AG04449 (cell line): ENCODE measurements at regions not wholly inside any gene's neighbourhood (a gene's known extent, or its start where the extent isn't known, plus 50 kb on each side); places are given as distances from the start of the nearest gene placed in this dataset.

Source experiments
- CTCF ChIA-PET: fragments of 350-600 bp; formaldehyde crosslinking; extraction: SDS; loops from one replicate; lab custom pipeline; 2021; ENCODE audit warnings: antibody characterized with exemption; lab: Yijun Ruan, JAX
- POLR2A ChIA-PET: fragments of 400-600, 350-600 bp; formaldehyde crosslinking; extraction: SDS; loops from one replicate; lab custom pipeline; 2020; ENCODE audit warnings: antibody characterized with exemption, inconsistent platforms; lab: Yijun Ruan, JAX
- DNase-seq: peaks from one replicate; pipeline ENCODE4 v3.0.0-alpha.2; 2010; ENCODE audit warnings: low read depth, low spot score
- H3K4me3 ChIP-seq: 2 replicates; pipeline ENCODE4 v1.5.1; 2011; ENCODE audit warnings: low read depth, mild to moderate bottlenecking, control low read depth, low read length
- TF ChIP-seq, protein P1 (sequence below): IDR thresholded peaks from one replicate; pipeline ENCODE4 v1.5.1; 2011; ENCODE audit warnings: mild to moderate bottlenecking, moderate library complexity, low read length, control low read depth, inconsistent platforms; ENCODE audit not compliant: insufficient read depth; ENCODE audit errors: missing control alignments

DNA sequence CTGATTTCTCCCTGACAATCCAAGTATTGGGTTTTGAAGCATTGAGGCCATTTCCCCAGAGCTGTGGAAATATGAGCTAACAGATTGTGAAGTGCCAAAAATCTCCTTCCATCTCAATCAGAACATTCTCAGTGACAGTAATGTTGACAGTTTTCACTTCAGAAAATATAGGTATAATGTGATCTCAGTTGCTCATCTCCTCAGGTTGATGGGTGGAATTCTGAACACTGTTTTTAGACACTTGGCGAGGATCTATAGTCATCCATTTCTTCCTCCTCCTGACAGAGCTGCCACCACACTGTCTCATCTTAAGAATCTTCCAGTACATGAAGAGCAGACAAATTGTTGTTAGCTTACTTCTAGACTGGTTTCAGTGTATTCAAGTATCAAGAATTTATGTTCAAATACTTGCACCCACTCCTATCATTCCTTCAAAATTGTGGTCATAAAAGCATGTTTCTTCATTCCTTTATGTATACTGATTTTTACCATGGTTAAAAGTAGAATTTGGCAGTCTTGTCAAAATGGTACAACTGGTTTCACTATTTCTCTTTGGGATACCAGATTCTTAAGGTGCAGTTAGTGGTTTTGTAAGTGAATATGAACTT is 199.7 kb upstream of the TLE4 start:
- DNase-seq = peak; percentile 58
- ChIA-PET CTCF (interaction anchor here (1.0 kb wide), 1 partner anchor 11 kb away, joined by 3 read pairs; no protein-coding TSS in a partner anchor), POLR2A (no interaction called here)
- TF ChIP-seq, protein P1, sequence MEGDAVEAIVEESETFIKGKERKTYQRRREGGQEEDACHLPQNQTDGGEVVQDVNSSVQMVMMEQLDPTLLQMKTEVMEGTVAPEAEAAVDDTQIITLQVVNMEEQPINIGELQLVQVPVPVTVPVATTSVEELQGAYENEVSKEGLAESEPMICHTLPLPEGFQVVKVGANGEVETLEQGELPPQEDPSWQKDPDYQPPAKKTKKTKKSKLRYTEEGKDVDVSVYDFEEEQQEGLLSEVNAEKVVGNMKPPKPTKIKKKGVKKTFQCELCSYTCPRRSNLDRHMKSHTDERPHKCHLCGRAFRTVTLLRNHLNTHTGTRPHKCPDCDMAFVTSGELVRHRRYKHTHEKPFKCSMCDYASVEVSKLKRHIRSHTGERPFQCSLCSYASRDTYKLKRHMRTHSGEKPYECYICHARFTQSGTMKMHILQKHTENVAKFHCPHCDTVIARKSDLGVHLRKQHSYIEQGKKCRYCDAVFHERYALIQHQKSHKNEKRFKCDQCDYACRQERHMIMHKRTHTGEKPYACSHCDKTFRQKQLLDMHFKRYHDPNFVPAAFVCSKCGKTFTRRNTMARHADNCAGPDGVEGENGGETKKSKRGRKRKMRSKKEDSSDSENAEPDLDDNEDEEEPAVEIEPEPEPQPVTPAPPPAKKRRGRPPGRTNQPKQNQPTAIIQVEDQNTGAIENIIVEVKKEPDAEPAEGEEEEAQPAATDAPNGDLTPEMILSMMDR = no peak
- H3K4me3 ChIP-seq = no peak overlapping the region

DNA sequence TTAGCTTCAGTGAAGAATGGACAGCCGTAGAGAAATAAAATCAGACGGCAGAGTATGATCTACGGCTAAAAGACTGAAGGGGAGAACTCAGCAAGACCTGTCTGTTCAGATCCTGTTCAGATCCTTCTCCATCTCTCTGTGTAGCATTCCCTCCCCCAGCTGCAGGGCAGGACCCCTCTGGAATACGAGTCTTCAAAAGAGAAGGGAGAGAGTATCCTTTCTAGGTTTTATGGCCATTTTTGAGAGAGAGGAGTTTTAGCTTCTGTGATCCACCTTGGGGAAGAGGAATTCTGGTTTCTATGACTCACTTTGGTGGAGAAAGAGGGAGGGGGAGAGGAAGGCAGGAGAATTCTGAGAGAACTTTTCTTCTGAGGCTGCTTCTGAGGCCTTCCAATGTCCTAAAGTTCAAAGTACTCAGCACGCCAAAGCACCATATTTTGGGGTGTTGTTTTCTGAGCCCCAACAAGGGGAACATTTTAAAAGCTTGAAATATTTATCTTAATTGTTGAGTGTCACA is 194.4 kb upstream of the TLE4 start:
- DNase-seq = no peak
- ChIA-PET CTCF (interaction anchor here (0.7 to 1.6 kb wide), 3 partner anchors 16 to 247 kb away, joined by 3 to 6 read pairs (median 3); no protein-coding TSS in a partner anchor), POLR2A (no interaction called here)
- TF ChIP-seq, protein P1 = no peak
- H3K4me3 ChIP-seq = no peak overlapping the region

DNA sequence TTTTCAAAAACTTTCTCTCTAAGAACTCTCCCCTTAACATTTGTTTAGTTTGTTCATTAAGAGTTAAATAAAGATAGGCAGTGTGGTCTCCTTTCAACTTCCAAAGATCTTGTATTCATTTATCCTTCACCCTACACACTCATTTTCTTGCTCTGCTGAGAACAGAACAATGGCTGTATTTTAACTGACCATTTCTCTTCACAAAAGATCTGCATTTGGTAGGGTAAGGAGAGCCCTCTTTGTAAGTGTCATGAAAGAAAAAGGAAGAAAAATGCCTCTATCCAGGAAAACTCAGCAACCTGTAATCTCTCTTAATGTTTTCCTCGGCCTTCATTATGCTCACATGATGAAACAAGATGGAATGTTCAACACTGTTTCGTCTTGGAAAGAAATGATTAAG is 193.7 kb upstream of the TLE4 start:
- POLR2A ChIA-PET = no interaction called here
- CTCF ChIA-PET = interaction anchor here (1.2 to 1.6 kb wide), 2 partner anchors 17 to 23 kb away, joined by 3 to 6 read pairs; no protein-coding TSS in a partner anchor
- no peak overlapping the region for H3K4me3 ChIP-seq
- TF ChIP-seq, protein P1 = no peak
- no peak for DNase-seq

DNA sequence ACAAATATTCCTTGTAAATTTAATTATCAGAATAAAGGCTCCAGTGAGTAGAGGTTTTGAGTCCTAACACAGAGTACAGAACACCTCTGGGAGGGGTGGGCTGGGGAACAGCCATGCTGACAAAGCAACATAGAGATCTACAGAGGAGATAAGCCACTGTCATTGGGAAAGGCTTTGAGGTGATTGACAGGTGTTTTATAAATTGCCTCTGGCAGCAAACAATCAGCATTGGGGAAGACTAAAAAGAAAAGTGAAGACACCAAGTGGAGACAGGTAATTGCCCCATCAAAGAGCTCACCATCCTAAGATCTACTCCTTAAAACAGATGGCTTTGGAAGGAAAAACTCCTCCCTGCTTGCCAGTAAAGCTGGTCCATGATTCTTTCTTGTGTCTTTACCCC is 189.7 kb upstream of the TLE4 start:
- CTCF ChIA-PET = no interaction called here
- DNase-seq = no peak
- TF ChIP-seq, protein P1 = no peak
- POLR2A ChIA-PET = no interaction called here
- H3K4me3 ChIP-seq = no peak overlapping the region

DNA sequence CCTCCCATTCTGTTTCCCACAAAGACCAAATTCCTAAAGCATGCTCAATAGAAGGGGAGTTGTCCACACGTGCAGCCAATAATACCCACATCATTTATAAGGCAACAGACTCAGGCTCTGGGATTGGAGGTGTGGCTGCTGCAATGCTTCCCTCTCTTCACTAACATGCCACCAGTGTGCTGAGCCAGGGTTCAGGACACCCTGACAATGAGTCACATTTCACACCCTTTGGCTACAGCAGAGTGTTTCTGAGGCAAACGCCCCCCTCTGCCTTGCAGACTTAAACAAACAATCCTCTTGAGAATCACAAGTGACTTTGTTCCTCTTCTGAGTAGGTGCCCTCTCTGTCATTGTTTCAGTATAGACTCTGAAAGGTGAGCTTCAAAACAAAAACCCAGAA is 189.3 kb upstream of the TLE4 start:
- POLR2A ChIA-PET = no interaction called here
- CTCF ChIA-PET = no interaction called here
- no peak overlapping the region for H3K4me3 ChIP-seq

DNA sequence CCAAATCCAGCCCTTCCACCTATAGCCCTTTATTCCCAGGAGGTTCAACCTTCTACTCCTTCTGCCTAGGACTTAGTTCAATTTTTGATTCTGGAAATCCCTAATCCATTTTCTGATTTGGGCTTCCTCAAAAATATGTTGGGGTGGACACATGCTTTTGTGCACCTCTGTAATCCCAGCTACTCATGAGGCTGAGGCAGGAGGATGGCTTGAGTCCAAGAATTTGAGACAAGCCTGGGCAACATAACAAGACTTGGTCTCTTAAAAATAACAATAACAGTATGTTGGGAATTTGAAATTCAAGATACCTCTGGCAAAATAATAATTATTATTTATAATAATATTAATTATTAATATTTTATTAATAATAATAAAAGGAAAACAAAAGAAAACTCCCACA is 188.7 kb upstream of the TLE4 start:
- CTCF ChIA-PET = no interaction called here
- no peak overlapping the region for H3K4me3 ChIP-seq
- POLR2A ChIA-PET = no interaction called here
- DNase-seq = no peak
- TF ChIP-seq, protein P1 = no peak

More for the DNA sequence above, 189.3 kb upstream of the TLE4 start:
- TF ChIP-seq, protein P1 = no peak
- DNase-seq = no peak
